Upper lobe of right lung (tissue), 1 donor: ENCODE measurements at regions not wholly inside any gene's neighbourhood (a gene's known extent, or its start where the extent isn't known, plus 50 kb on each side); places are given as distances from the start of the nearest gene placed in this dataset.
A peak's percentile ranks its signal among the peaks of the same experiment; 100 is the strongest.

ENCODE experiments used
- ATAC-seq: fragments of 200-7000 bp; cut with Tn5 transposase; one replicate; pipeline ENCODE4 v1.9.1; 2020; ENCODE audit warnings: mild to moderate bottlenecking, moderate library complexity
- DNase-seq: peaks from one replicate; pipeline ENCODE4 v3.0.0-alpha.2; 2020
- H3K27ac ChIP-seq: fragments of 200-600 bp; one replicate; pipeline ENCODE4 v1.8.0; 2022
- H3K27me3 ChIP-seq: fragments of 200-600 bp; one replicate; pipeline ENCODE4 v1.8.0; 2022; ENCODE audit warnings: mild to moderate bottlenecking
- H3K36me3 ChIP-seq: fragments of 200-600 bp; one replicate; pipeline ENCODE4 v1.8.0; 2022
- H3K4me1 ChIP-seq: fragments of 200-600 bp; one replicate; pipeline ENCODE4 v1.8.0; 2022
- H3K4me3 ChIP-seq: fragments of 200-600 bp; one replicate; pipeline ENCODE4 v1.8.0; 2022; ENCODE audit warnings: mild to moderate bottlenecking
- H3K9me3 ChIP-seq: fragments of 200-600 bp; one replicate; pipeline ENCODE4 v1.8.0; 2022
- intact Hi-C: fragments of 100-400 bp; cut with DNase I; formaldehyde crosslinking; loops from one replicate; pipeline ENCODE4 v1.11.0; 2022
- TF ChIP-seq, protein P1 (sequence below): fragments of 200-600 bp; IDR thresholded peaks from one replicate; pipeline ENCODE4 v1.8.0; 2022; ENCODE audit warnings: antibody characterized with exemption
- donor health status: DM: no; HTN: yes; CAD: no; lungs with severe emphysema.

- no peaks in the 10 kb centered on the region for H3K36me3 ChIP-seq
- TF ChIP-seq, protein P1, sequence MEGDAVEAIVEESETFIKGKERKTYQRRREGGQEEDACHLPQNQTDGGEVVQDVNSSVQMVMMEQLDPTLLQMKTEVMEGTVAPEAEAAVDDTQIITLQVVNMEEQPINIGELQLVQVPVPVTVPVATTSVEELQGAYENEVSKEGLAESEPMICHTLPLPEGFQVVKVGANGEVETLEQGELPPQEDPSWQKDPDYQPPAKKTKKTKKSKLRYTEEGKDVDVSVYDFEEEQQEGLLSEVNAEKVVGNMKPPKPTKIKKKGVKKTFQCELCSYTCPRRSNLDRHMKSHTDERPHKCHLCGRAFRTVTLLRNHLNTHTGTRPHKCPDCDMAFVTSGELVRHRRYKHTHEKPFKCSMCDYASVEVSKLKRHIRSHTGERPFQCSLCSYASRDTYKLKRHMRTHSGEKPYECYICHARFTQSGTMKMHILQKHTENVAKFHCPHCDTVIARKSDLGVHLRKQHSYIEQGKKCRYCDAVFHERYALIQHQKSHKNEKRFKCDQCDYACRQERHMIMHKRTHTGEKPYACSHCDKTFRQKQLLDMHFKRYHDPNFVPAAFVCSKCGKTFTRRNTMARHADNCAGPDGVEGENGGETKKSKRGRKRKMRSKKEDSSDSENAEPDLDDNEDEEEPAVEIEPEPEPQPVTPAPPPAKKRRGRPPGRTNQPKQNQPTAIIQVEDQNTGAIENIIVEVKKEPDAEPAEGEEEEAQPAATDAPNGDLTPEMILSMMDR = no peak
- no peaks in the 10 kb centered on the region for H3K4me1 ChIP-seq
- no peak for ATAC-seq
- H3K27ac ChIP-seq = no peak overlapping the region
- H3K4me3 ChIP-seq = no peak overlapping the region
- H3K27me3 ChIP-seq = no peaks in the 10 kb centered on the region
- intact Hi-C loops = no loop called here
- DNase-seq = no peak
- no peaks in the 10 kb centered on the region for H3K9me3 ChIP-seq
These were observed 67.5 kb upstream of the ATP8A1 start for GRCh38 chr4:42724451-42724850.

DNA sequence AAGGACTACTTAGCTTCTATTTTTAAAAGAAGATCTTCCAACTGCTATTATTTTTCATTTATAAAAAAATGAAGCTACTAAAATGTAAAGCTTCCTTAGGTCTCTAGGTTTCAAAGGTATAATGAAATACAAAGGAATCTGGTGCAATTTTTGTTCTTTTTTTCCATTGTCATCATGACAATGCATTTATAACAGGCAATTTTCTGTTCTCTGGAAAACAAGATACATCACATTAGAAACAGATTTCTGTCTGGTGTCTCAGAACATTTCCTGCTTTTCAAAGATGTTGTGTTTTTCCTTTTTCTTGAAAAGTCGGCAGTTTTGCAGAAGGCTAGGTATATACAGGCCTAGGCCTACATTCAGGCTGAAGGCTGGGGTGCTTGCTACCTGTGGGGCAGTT is 63.6 kb upstream of the ATP8A1 start:
- H3K4me1 ChIP-seq = no peaks in the 10 kb centered on the region
- H3K27ac ChIP-seq = no peak overlapping the region
- no peaks in the 10 kb centered on the region for H3K36me3 ChIP-seq
- no peak overlapping the region for H3K4me3 ChIP-seq
- TF ChIP-seq, protein P1 = no peak
- intact Hi-C loops = no loop called here
- DNase-seq (no peak), ATAC-seq (no peak)
- no peaks in the 10 kb centered on the region for H3K9me3 ChIP-seq
- H3K27me3 ChIP-seq = no peaks in the 10 kb centered on the region

- H3K4me1 ChIP-seq = no peaks in the 10 kb centered on the region
- H3K9me3 ChIP-seq = no peaks in the 10 kb centered on the region
- H3K27me3 ChIP-seq = peaks cover 3% of the 10 kb centered on the region
- intact Hi-C loops = no loop called here
- H3K4me3 ChIP-seq = no peak overlapping the region
- TF ChIP-seq, protein P1 = no peak
- no peak overlapping the region for H3K27ac ChIP-seq
- DNase-seq = no peak
- no peak for ATAC-seq
- no peaks in the 10 kb centered on the region for H3K36me3 ChIP-seq
These were observed 62.4 kb upstream of the ATP8A1 start for GRCh38 chr4:42719257-42719656.

DNA sequence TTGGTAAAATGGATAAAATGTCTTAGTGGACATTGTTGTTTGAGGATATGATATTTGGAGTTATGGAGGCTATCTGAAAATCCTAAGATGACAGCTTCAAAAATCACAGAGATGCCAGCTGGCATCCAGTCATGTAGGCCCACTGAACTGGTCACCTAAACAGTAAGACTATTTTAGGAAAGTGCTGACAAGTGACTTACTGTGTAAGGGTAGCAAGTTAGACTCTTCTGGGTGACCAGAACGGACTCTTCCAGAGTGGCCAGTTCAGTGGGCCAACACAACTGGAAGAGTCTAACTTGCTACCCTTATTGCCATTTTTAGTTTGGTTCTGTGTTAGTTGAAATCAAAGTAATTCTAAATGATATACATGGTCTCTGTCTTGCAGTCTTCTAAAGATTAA is 61.4 kb upstream of the ATP8A1 start:
- no peak for DNase-seq
- TF ChIP-seq, protein P1 = no peak
- H3K4me1 ChIP-seq = no peaks in the 10 kb centered on the region
- ATAC-seq = no peak
- intact Hi-C loops = no loop called here
- no peaks in the 10 kb centered on the region for H3K36me3 ChIP-seq
- peaks cover 3% of the 10 kb centered on the region for H3K27me3 ChIP-seq
- no peaks in the 10 kb centered on the region for H3K9me3 ChIP-seq
- H3K27ac ChIP-seq = no peak overlapping the region
- H3K4me3 ChIP-seq = no peak overlapping the region

DNA sequence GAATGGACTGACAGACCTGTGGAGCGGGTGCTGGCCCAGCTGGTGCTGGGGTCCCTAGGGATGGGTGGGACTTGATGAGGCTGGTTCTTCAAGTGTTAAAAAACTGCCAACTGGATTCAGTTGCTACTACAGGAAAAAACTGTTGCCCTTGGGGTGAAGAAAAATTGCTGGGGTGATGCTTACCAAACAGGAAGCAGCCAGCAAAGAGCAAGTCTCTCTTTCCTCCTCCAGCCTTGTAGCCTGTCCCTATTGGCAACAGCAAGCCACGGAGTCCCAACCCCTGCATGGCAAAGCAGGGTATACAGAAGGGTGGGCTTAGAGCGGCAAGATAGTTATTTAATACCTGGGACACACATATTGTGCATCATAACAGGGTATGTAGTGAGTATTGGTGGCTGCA is 60.1 kb upstream of the ATP8A1 start:
- Histone ChIP-seq H3K4me3 (no peak overlapping the region), H3K27ac (no peak overlapping the region), H3K4me1 (no peaks in the 10 kb centered on the region), H3K36me3 (no peaks in the 10 kb centered on the region), H3K9me3 (no peaks in the 10 kb centered on the region), H3K27me3 (peaks cover 3% of the 10 kb centered on the region)
- TF ChIP-seq, protein P1 = no peak
- DNase-seq (no peak), ATAC-seq (no peak)
- intact Hi-C loops = no loop called here

DNA sequence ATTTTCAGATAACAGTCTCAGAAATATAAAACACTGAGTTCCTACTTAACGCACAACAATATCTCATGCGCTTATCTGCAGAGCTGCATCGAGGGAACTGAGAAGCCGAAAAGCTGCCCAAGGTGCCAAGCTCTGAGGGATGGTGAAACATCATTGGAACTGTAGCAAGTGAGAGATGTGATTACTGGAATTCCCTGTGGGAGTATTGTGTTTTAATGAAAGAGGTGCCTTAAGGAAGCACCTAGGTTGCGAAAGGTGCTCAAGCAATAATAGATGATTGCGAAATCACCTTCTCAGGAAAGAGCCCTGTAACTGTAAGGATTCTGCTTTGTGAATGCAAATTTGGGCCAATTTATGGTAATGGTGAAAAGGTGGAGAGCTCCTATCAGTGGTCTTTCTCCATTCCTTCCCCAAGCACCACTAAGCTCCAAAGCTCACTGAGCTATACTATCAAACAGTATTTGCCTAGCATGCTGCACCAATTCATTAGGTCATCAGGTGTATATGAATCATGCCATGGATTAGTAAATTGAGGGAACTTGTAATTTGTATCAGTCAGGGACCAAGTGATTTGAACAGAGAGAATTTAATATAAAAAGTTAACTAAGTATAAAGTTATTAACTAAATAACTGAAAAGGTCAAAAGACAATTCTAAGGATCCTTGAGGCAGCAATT is 59.0 kb upstream of the ATP8A1 start:
- DNase-seq = no peak
- no peaks in the 10 kb centered on the region for H3K4me1 ChIP-seq
- peaks cover 3% of the 10 kb centered on the region for H3K27me3 ChIP-seq
- H3K27ac ChIP-seq = no peak overlapping the region
- no peaks in the 10 kb centered on the region for H3K36me3 ChIP-seq
- peak; percentile 56 for ATAC-seq
- intact Hi-C loops = no loop called here
- H3K9me3 ChIP-seq = no peaks in the 10 kb centered on the region
- H3K4me3 ChIP-seq = no peak overlapping the region
- TF ChIP-seq, protein P1 = no peak
